Activated CD8-positive, alpha-beta T cell treated with anti-CD3 and anti-CD28 coated beads, Interleukin-2, amount 10 ng/mL, durations not matched to agents 7 days and 5 days (primary cell): ENCODE measurements at regions not wholly inside any gene's neighbourhood (a gene's known extent, or its start where the extent isn't known, plus 50 kb on each side); places are given as distances from the start of the nearest gene placed in this dataset.

ENCODE experiments used
- ATAC-seq: fragments of 150-1000 bp; cut with Tn5 transposase; one replicate; pipeline ENCODE4 v1.10.0; 2021; ENCODE audit warnings: moderate library complexity
- CTCF ChIA-PET: fragments of 350-600 bp; sonication (Branson Sonifier 250); formaldehyde crosslinking; loops from one replicate; lab custom pipeline; 2021; ENCODE audit warnings: antibody characterized with exemption; lab: Charles Lee
- POLR2A ChIA-PET: fragments of 350-600 bp; sonication (Branson Sonifier 250); formaldehyde crosslinking; loops from one replicate; lab custom pipeline; 2021; ENCODE audit warnings: antibody characterized with exemption; lab: Charles Lee
- DNase-seq: peaks from one replicate; pipeline ENCODE4 v3.0.0-alpha.2; 2020
- H3K27ac Mint-ChIP-seq: one replicate; pipeline ENCODE4 v1.8.0; 2021; ENCODE audit warnings: mild to moderate bottlenecking, mixed read lengths
- H3K27me3 Mint-ChIP-seq: one replicate; pipeline ENCODE4 v1.8.0; 2021; ENCODE audit warnings: low read depth, mixed read lengths
- H3K36me3 Mint-ChIP-seq: one replicate; pipeline ENCODE4 v1.8.0; 2021; ENCODE audit warnings: low read depth, mixed read lengths
- H3K4me1 Mint-ChIP-seq: one replicate; pipeline ENCODE4 v1.8.0; 2021; ENCODE audit warnings: low read depth, mixed read lengths
- H3K4me3 Mint-ChIP-seq: one replicate; pipeline ENCODE4 v1.8.0; 2021; ENCODE audit warnings: mild to moderate bottlenecking, mixed read lengths
- H3K9me3 Mint-ChIP-seq: one replicate; pipeline ENCODE4 v1.8.0; 2022; ENCODE audit warnings: mixed read lengths; ENCODE audit not compliant: insufficient read depth

- H3K4me3 Mint-ChIP-seq, result no peak overlapping the region
- H3K9me3 Mint-ChIP-seq, result no peaks in the 10 kb centered on the region
- CTCF ChIA-PET, result no interaction called here
- no peak overlapping the region for H3K27ac Mint-ChIP-seq
- no peaks in the 10 kb centered on the region for H3K36me3 Mint-ChIP-seq
- peaks cover 2% of the 10 kb centered on the region for H3K27me3 Mint-ChIP-seq
- POLR2A ChIA-PET, result no interaction called here
- DNase-seq, result peak; percentile 11
- no peak for ATAC-seq
- no peaks in the 10 kb centered on the region for H3K4me1 Mint-ChIP-seq
Measured at GRCh38 chr1:30451532-30452125, 271.8 kb downstream of the MATN1 start.

- Mint-ChIP-seq H3K4me1 (no peaks in the 10 kb centered on the region), H3K36me3 (no peaks in the 10 kb centered on the region)
Measured at GRCh38 chr1:30450818-30451233, 272.6 kb downstream of the MATN1 start.

DNA sequence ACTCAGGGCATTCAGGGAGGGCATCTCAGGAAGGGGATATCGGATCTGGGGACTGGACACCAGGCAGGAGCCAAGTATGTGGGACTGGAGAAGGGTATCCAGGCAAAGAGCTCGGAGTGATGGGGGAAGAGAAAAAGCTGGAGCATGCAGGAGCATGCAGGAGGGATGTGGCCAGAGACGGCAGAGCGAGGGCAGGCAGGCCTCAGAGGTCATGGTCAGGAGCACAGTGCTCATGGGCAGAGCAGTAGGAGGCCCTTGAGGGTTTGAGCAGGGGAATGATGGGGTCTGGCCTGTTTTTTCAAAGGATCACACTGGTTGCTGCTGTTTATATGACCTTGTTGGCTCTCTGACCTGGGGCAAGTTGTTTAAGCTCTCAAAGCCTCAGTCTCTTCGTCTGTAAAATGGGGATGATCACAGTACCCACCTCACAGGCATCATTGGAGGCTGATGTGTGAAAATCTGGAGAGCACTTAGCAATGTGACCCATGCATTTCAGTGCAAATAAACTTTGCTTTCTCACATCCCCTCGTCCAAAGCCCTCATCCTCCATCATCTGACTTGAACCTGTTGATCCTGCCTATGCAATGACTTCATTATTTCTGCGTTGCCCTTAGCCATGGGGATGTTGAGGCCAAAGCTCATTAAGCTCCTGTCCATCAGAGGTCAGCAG is 273.1 kb downstream of the MATN1 start:
- no peak for ATAC-seq
- no peak overlapping the region for H3K27ac Mint-ChIP-seq
- no peaks in the 10 kb centered on the region for H3K36me3 Mint-ChIP-seq
- no peak overlapping the region for H3K4me3 Mint-ChIP-seq
- POLR2A ChIA-PET, result no interaction called here
- no peak for DNase-seq
- no peaks in the 10 kb centered on the region for H3K4me1 Mint-ChIP-seq
- no peaks in the 10 kb centered on the region for H3K27me3 Mint-ChIP-seq
- no peaks in the 10 kb centered on the region for H3K9me3 Mint-ChIP-seq
- CTCF ChIA-PET, result no interaction called here

More at GRCh38 chr1:30450818-30451233, 272.6 kb downstream of the MATN1 start:
- ChIA-PET CTCF (no interaction called here), POLR2A (no interaction called here)
- DNase-seq (peak; percentile 8), ATAC-seq (no peak)
- Mint-ChIP-seq H3K27ac (no peak overlapping the region), H3K27me3 (no peaks in the 10 kb centered on the region), H3K9me3 (no peaks in the 10 kb centered on the region), H3K4me3 (no peak overlapping the region)

DNA sequence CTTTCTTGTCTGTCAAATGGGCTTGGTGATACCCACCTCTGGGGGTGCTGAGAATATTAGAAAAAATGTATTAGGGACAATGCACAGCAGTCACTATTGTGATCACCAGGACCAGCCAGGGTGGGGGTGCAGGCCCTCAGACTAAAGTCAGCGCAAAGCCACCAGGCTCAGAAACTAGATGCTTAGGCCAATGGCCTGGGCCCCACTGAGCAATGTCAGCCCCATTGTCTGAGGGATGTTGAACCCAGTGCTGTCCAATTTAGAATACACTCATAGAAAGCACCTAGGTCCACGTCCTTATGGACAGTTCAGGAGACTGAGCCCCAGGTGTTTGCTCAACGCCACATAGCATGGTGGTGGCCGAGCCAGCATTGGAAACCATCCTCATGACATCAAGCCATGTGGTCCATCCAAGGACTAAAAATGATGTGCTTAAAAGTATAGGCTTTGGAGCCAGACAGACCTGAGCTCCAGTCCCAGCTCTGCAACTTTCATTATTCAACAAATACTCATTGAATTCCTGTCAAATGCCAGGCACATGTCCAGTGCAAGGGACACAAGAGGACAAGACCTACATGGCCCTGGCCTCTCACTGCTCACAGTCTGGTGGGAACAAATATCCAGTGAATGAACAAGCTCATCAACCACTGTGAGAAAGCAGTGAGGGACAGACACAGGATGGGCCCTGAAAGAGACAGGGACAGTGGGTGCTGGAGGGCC is 273.8 kb downstream of the MATN1 start:
- ATAC-seq (no peak), DNase-seq (peak; percentile 8)
- ChIA-PET CTCF (no interaction called here), POLR2A (no interaction called here)
- Mint-ChIP-seq H3K36me3 (no peaks in the 10 kb centered on the region), H3K27ac (no peak overlapping the region), H3K4me1 (no peaks in the 10 kb centered on the region), H3K9me3 (no peaks in the 10 kb centered on the region), H3K27me3 (no peaks in the 10 kb centered on the region), H3K4me3 (no peak overlapping the region)

DNA sequence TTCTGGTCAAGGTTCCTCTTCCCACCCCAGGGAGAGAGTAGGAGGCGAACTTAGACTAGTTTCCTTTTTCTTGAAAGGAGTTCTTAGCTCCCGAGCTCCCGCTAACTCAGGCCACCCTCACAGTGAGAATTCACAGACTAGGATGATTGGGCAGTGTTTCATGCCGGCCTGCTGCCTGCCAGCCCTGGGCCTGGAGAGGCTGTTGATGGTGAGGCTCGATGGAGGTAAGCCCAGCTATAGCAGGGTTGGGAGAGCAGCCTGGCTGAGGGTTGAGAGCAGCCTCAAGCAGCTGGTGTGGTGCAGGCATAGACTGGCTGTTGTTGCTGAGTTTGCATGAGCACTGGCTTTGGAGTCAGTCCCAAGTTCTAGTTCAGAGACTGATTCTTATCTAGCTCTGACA is 274.4 kb downstream of the MATN1 start:
- no peak for ATAC-seq
- H3K4me1 Mint-ChIP-seq, result no peaks in the 10 kb centered on the region
- H3K9me3 Mint-ChIP-seq, result no peaks in the 10 kb centered on the region
- H3K36me3 Mint-ChIP-seq, result no peaks in the 10 kb centered on the region
- no peaks in the 10 kb centered on the region for H3K27me3 Mint-ChIP-seq
- DNase-seq, result peak; percentile 9
- POLR2A ChIA-PET, result no interaction called here
- H3K4me3 Mint-ChIP-seq, result no peak overlapping the region
- CTCF ChIA-PET, result no interaction called here
- no peak overlapping the region for H3K27ac Mint-ChIP-seq

GRCh38 chr1:30447701-30448100 is 275.7 kb downstream of the MATN1 start:
- ChIA-PET POLR2A (no interaction called here), CTCF (no interaction called here)
- no peaks in the 10 kb centered on the region for H3K9me3 Mint-ChIP-seq
- DNase-seq (no peak), ATAC-seq (no peak)
- no peak overlapping the region for H3K4me3 Mint-ChIP-seq
- no peaks in the 10 kb centered on the region for H3K27me3 Mint-ChIP-seq
- H3K36me3 Mint-ChIP-seq, result no peaks in the 10 kb centered on the region
- no peaks in the 10 kb centered on the region for H3K4me1 Mint-ChIP-seq
- no peak overlapping the region for H3K27ac Mint-ChIP-seq

- Mint-ChIP-seq H3K27me3 (no peaks in the 10 kb centered on the region), H3K27ac (no peak overlapping the region), H3K9me3 (no peaks in the 10 kb centered on the region), H3K36me3 (no peaks in the 10 kb centered on the region), H3K4me3 (no peak overlapping the region), H3K4me1 (no peaks in the 10 kb centered on the region)
- ChIA-PET CTCF (no interaction called here), POLR2A (no interaction called here)
- ATAC-seq (no peak), DNase-seq (peak; percentile 16)
Measured at GRCh38 chr1:30447080-30447479, 276.3 kb downstream of the MATN1 start.

- DNase-seq, result peak; percentile 5
- ATAC-seq, result no peak
- Mint-ChIP-seq H3K4me1 (no peaks in the 10 kb centered on the region), H3K27me3 (no peaks in the 10 kb centered on the region), H3K27ac (no peak overlapping the region), H3K4me3 (no peak overlapping the region), H3K9me3 (no peaks in the 10 kb centered on the region), H3K36me3 (no peaks in the 10 kb centered on the region)
- POLR2A ChIA-PET, result no interaction called here
- CTCF ChIA-PET, result no interaction called here
Measured at GRCh38 chr1:30446508-30446907, 276.9 kb downstream of the MATN1 start.

DNA sequence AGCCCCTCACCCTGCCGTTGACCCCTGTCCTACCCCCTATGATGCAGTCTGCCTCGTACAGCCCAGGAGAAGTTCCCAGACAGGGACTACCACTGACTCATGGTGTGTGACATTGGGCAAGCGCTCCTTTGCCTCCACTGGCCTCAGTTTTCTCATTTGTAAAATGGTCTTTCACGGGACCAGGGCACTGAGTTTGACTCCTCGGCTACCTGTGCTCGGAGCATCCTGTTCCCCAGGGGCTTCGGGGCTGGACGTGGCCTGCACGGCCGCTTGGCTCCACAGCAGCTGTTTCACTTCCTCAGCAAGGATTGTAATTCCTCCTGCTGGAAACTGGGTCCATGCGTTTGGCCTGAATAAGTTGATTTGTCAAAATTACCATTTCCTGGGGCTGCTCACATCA is 277.3 kb downstream of the MATN1 start:
- DNase-seq, result no peak
- CTCF ChIA-PET, result no interaction called here
- POLR2A ChIA-PET, result no interaction called here
- no peak for ATAC-seq
- no peaks in the 10 kb centered on the region for H3K4me1 Mint-ChIP-seq
- no peaks in the 10 kb centered on the region for H3K36me3 Mint-ChIP-seq
- H3K27ac Mint-ChIP-seq, result no peak overlapping the region
- H3K4me3 Mint-ChIP-seq, result no peak overlapping the region
- no peaks in the 10 kb centered on the region for H3K9me3 Mint-ChIP-seq
- H3K27me3 Mint-ChIP-seq, result no peaks in the 10 kb centered on the region

GRCh38 chr1:30445449-30445848 is 277.9 kb downstream of the MATN1 start:
- Mint-ChIP-seq H3K36me3 (no peaks in the 10 kb centered on the region), H3K27ac (no peak overlapping the region), H3K9me3 (no peaks in the 10 kb centered on the region), H3K4me3 (no peak overlapping the region), H3K27me3 (no peaks in the 10 kb centered on the region), H3K4me1 (no peaks in the 10 kb centered on the region)
- ChIA-PET POLR2A (no interaction called here), CTCF (no interaction called here)
- ATAC-seq (no peak), DNase-seq (peak; percentile 4)

DNA sequence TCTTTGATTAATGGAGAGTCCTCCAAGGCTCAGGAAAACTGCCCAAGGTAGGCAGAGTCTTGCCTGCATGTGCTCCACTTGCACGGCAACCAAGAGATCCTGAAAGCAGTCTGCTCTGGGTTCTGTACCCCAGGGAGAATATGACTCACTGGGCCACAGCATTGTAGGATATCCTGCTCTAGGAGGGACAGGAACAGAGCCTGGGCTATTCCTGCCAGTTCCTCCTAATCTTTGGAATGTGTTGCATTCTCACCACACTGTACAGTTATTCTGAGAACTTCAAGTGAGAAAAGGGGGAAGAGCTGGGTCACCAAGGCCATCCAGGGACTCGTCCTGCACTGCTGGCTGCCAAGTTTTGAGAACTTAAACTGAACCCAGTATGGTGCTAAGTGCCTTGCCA is 278.5 kb downstream of the MATN1 start:
- no peaks in the 10 kb centered on the region for H3K27me3 Mint-ChIP-seq
- DNase-seq, result peak; percentile 12
- no peak for ATAC-seq

DNA sequence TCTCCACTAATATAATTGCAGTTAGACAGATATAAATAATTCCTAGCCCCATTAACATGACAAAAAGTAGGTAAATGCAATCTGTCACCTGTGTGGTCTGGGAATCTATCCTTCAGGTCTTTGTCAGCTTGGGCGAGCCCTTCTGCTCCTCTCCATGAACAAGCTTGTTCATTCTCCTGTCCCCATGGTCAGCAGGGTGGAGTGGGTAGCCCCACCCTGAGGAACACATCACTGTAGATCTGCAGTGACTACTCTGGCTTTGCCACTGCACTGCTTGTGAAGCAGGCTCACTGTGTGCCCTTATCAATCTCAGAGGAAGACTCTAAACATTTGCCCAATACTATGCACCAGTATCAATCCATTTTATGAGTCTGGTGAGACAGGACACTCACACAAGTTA is 279.0 kb downstream of the MATN1 start:
- DNase-seq, result peak; percentile 10
- H3K4me3 Mint-ChIP-seq, result no peak overlapping the region
- POLR2A ChIA-PET, result no interaction called here
- no peaks in the 10 kb centered on the region for H3K27me3 Mint-ChIP-seq
- CTCF ChIA-PET, result no interaction called here
- no peaks in the 10 kb centered on the region for H3K36me3 Mint-ChIP-seq
- no peaks in the 10 kb centered on the region for H3K9me3 Mint-ChIP-seq
- H3K27ac Mint-ChIP-seq, result no peak overlapping the region
- H3K4me1 Mint-ChIP-seq, result no peaks in the 10 kb centered on the region
- ATAC-seq, result no peak

More for the DNA sequence above, 278.5 kb downstream of the MATN1 start:
- POLR2A ChIA-PET, result no interaction called here
- H3K36me3 Mint-ChIP-seq, result no peaks in the 10 kb centered on the region
- CTCF ChIA-PET, result no interaction called here
- no peaks in the 10 kb centered on the region for H3K9me3 Mint-ChIP-seq
- no peak overlapping the region for H3K27ac Mint-ChIP-seq
- H3K4me3 Mint-ChIP-seq, result no peak overlapping the region
- H3K4me1 Mint-ChIP-seq, result no peaks in the 10 kb centered on the region
